NCI-H1092 (cell line): ENCODE measurements at regions not wholly inside any gene's neighbourhood (a gene's known extent, or its start where the extent isn't known, plus 50 kb on each side); places are given as distances from the start of the nearest gene placed in this dataset.
"Not testable (repeated sequence)": the region's sequence is repeated elsewhere in the genome, so short reads cannot be mapped to it uniquely, and the experiment has no call there.

ENCODE experiments used
- DNase-seq: peaks from one replicate; lab custom pipeline; 2025; lab: John Stamatoyannopoulos, UW

- DNase-seq, result no peak
These were observed 576.5 kb upstream of the SLITRK5 start for GRCh38 chr13:87094646-87095045.

GRCh38 chr13:87100431-87100830, 570.7 kb upstream of the SLITRK5 start:
- DNase-seq, result no peak

- DNase-seq, result no peak
These were observed 563.5 kb upstream of the SLITRK5 start for GRCh38 chr13:87107651-87108050.

- no peak for DNase-seq
These were observed 550.7 kb upstream of the SLITRK5 start for GRCh38 chr13:87120476-87120875.

GRCh38 chr13:87122551-87122950, 548.6 kb upstream of the SLITRK5 start:
- no peak for DNase-seq

GRCh38 chr13:87123987-87124784, 547.0 kb upstream of the SLITRK5 start:
- DNase-seq, result no peak

- no peak for DNase-seq
These were observed 546.4 kb upstream of the SLITRK5 start for GRCh38 chr13:87124785-87125074.

- peak; percentile 9 for DNase-seq
These were observed 543.1 kb upstream of the SLITRK5 start for GRCh38 chr13:87128036-87128435.

- DNase-seq, result no peak
These were observed 542.7 kb upstream of the SLITRK5 start for GRCh38 chr13:87128491-87128890.

GRCh38 chr13:87129602-87130300, 541.4 kb upstream of the SLITRK5 start:
- DNase-seq, result no peak

GRCh38 chr13:87130423-87130822, 540.7 kb upstream of the SLITRK5 start:
- DNase-seq, result no peak

GRCh38 chr13:87131611-87132010, 539.6 kb upstream of the SLITRK5 start:
- DNase-seq, result no peak

GRCh38 chr13:87138866-87139265, 532.3 kb upstream of the SLITRK5 start:
- no peak for DNase-seq

GRCh38 chr13:87147076-87147475, 524.1 kb upstream of the SLITRK5 start:
- DNase-seq, result no peak

- no peak for DNase-seq
These were observed 517.8 kb upstream of the SLITRK5 start for GRCh38 chr13:87153371-87153770.

- DNase-seq, result no peak
These were observed 504.8 kb upstream of the SLITRK5 start for GRCh38 chr13:87166348-87166747.

- no peak for DNase-seq
These were observed 502.8 kb upstream of the SLITRK5 start for GRCh38 chr13:87168390-87168789.

GRCh38 chr13:87169337-87169736, 501.8 kb upstream of the SLITRK5 start:
- no peak for DNase-seq

- no peak for DNase-seq
These were observed 498.9 kb upstream of the SLITRK5 start for GRCh38 chr13:87172166-87172835.

GRCh38 chr13:87185138-87185537, 486.0 kb upstream of the SLITRK5 start:
- not testable (repeated sequence) for DNase-seq

- DNase-seq, result not testable (repeated sequence)
These were observed 484.5 kb upstream of the SLITRK5 start for GRCh38 chr13:87186647-87187046.

- not testable (repeated sequence) for DNase-seq
These were observed 479.7 kb upstream of the SLITRK5 start for GRCh38 chr13:87191485-87191884.

- DNase-seq, result no peak
These were observed 472.8 kb upstream of the SLITRK5 start for GRCh38 chr13:87198371-87198770.
